Fibroblast of lung (primary cell): ENCODE measurements at regions not wholly inside any gene's neighbourhood (a gene's known extent, or its start where the extent isn't known, plus 50 kb on each side); places are given as distances from the start of the nearest gene placed in this dataset.

Experiments
- CTCF ChIP-seq, 2 donors: IDR thresholded peaks in 1 of 2; conservative IDR thresholded peaks in 1 of 2; 1 replicate in 1 of 2; 2 replicates in 1 of 2; pipeline ENCODE4 v1.5.1; 2011 to 2012; ENCODE audit warnings: low read length in 2 of 2, control low read depth in 1 of 2, inconsistent platforms in 1 of 2, low read depth in 1 of 2, mild to moderate bottlenecking in 1 of 2
- EZH2 ChIP-seq: IDR thresholded peaks from 2 replicates; pipeline ENCODE4 v1.5.1; 2012; ENCODE audit warnings: low read length, control low read depth, mild to moderate bottlenecking; ENCODE audit errors: missing control alignments

- TF ChIP-seq CTCF (conservative IDR thresholded peaks at IDR 0.05 in 1 of 2, IDR thresholded peaks at IDR 0.05 in 1 of 2; ENCODE audit: low read depth in 1 of 2, low read length in 2 of 2) (no peak), EZH2 (no peak)
Measured at GRCh38 chr5:126277762-126278161, 145.4 kb upstream of the GRAMD2B start.
